ENCODE measurements at regions not wholly inside any gene's neighbourhood (a gene's known extent, or its start where the extent isn't known, plus 50 kb on each side); places are given as distances from the start of the nearest gene placed in this dataset.

GRCh38 chr4:22947851-22948250 lies 255.1 kb downstream of the GBA3 start:
- Histone ChIP-seq H3K4me2 (ENCODE audit: low read depth, low read length, poor library complexity, severe bottlenecking) (no peak overlapping the region), H2AFZ (ENCODE audit: low read length) (no peak overlapping the region), H3K9me2 (replicated peaks; ENCODE audit: insufficient read depth, low read length) (no peaks in the 10 kb centered on the region), H3K36me3 (ENCODE audit: insufficient read depth, low read length) (no peaks in the 10 kb centered on the region), H4K20me1 (ENCODE audit: insufficient read depth, low read depth, low read length) (no peaks in the 10 kb centered on the region), H3K9ac (ENCODE audit: low read length) (no peak overlapping the region), H3K27ac (ENCODE audit: low read length) (no peak overlapping the region), H3K4me1 (ENCODE audit: low read length) (no peaks in the 10 kb centered on the region), H3K4me3 (ENCODE audit: low read length) (no peak overlapping the region), H3K79me2 (ENCODE audit: low read length) (no peaks in the 10 kb centered on the region), H3K27me3 (ENCODE audit: low read length) (no peaks in the 10 kb centered on the region), H3K9me3 (ENCODE audit: low read length) (no peaks in the 10 kb centered on the region)
- DNase-seq: no peak

GRCh38 chr4:22942920-22943559 lies 250.3 kb downstream of the GBA3 start:
- Histone ChIP-seq H3K4me1 (ENCODE audit: low read length) (no peaks in the 10 kb centered on the region), H3K9me2 (replicated peaks; ENCODE audit: insufficient read depth, low read length) (0 out of 2 replicates have a peak, but pooled peaks cover 7% of the 10 kb centered on the region), H4K20me1 (ENCODE audit: insufficient read depth, low read depth, low read length) (no peaks in the 10 kb centered on the region), H3K4me2 (ENCODE audit: low read depth, low read length, poor library complexity, severe bottlenecking) (no peak overlapping the region), H3K9ac (ENCODE audit: low read length) (no peak overlapping the region), H3K27ac (ENCODE audit: low read length) (no peak overlapping the region), H3K27me3 (ENCODE audit: low read length) (no peaks in the 10 kb centered on the region), H2AFZ (ENCODE audit: low read length) (no peak overlapping the region), H3K79me2 (ENCODE audit: low read length) (no peaks in the 10 kb centered on the region), H3K4me3 (ENCODE audit: low read length) (no peak overlapping the region), H3K9me3 (ENCODE audit: low read length) (no peaks in the 10 kb centered on the region), H3K36me3 (ENCODE audit: insufficient read depth, low read length) (no peaks in the 10 kb centered on the region)
- no peak for DNase-seq

- Histone ChIP-seq H3K27ac (ENCODE audit: low read length) (no peak overlapping the region), H3K9ac (ENCODE audit: low read length) (no peak overlapping the region), H3K27me3 (ENCODE audit: low read length) (no peaks in the 10 kb centered on the region)
Measured at GRCh38 chr4:22941688-22942375, 249.1 kb downstream of the GBA3 start.

GRCh38 chr4:22932326-22932725 lies 239.6 kb downstream of the GBA3 start:
- no peaks in the 10 kb centered on the region for H3K9me2 ChIP-seq (replicated peaks; ENCODE audit: insufficient read depth, low read length)
- H3K27ac ChIP-seq (ENCODE audit: low read length): no peak overlapping the region

More at GRCh38 chr4:22941688-22942375, 249.1 kb downstream of the GBA3 start:
- no peak for DNase-seq
- H3K4me3 ChIP-seq (ENCODE audit: low read length): no peak overlapping the region
- no peaks in the 10 kb centered on the region for H3K36me3 ChIP-seq (ENCODE audit: insufficient read depth, low read length)
- H4K20me1 ChIP-seq (ENCODE audit: insufficient read depth, low read depth, low read length): no peaks in the 10 kb centered on the region
- H3K9me3 ChIP-seq (ENCODE audit: low read length): no peaks in the 10 kb centered on the region
- no peaks in the 10 kb centered on the region for H3K4me1 ChIP-seq (ENCODE audit: low read length)
- H3K4me2 ChIP-seq (ENCODE audit: low read depth, low read length, poor library complexity, severe bottlenecking): no peak overlapping the region
- no peak overlapping the region for H2AFZ ChIP-seq (ENCODE audit: low read length)
- no peaks in the 10 kb centered on the region for H3K79me2 ChIP-seq (ENCODE audit: low read length)
- H3K9me2 ChIP-seq (replicated peaks; ENCODE audit: insufficient read depth, low read length): 0 out of 2 replicates have a peak, but pooled peaks cover 7% of the 10 kb centered on the region

DNA sequence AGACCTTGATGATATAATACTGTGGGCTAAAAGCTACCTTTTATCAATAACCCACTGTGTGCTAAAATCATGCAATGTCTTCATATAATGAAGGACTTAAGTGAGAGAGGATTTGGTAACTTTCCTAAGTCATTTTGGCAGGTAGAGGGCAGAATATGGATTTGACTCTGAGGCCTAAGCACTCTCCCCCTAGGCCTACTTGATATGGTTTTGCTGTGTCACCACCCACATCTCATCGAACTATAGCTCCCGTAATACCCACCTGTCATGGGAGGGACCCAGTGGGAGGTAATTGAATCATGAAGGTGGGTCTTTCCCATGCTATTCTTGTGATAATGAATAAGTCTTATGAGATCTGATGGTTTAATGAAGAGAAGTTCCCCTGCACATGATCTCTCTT lies 229.7 kb downstream of the GBA3 start:
- no peaks in the 10 kb centered on the region for H3K9me2 ChIP-seq (replicated peaks; ENCODE audit: insufficient read depth, low read length)

More at GRCh38 chr4:22932326-22932725, 239.6 kb downstream of the GBA3 start:
- H3K79me2 ChIP-seq (ENCODE audit: low read length): no peaks in the 10 kb centered on the region
- no peak overlapping the region for H3K4me2 ChIP-seq (ENCODE audit: low read depth, low read length, poor library complexity, severe bottlenecking)
- H3K9me3 ChIP-seq (ENCODE audit: low read length): no peaks in the 10 kb centered on the region
- no peaks in the 10 kb centered on the region for H3K4me1 ChIP-seq (ENCODE audit: low read length)
- DNase-seq: no peak
- no peaks in the 10 kb centered on the region for H3K36me3 ChIP-seq (ENCODE audit: insufficient read depth, low read length)
- no peak overlapping the region for H3K9ac ChIP-seq (ENCODE audit: low read length)
- H3K4me3 ChIP-seq (ENCODE audit: low read length): no peak overlapping the region
- H4K20me1 ChIP-seq (ENCODE audit: insufficient read depth, low read depth, low read length): no peaks in the 10 kb centered on the region
- no peaks in the 10 kb centered on the region for H3K27me3 ChIP-seq (ENCODE audit: low read length)
- H2AFZ ChIP-seq (ENCODE audit: low read length): no peak overlapping the region

DNA sequence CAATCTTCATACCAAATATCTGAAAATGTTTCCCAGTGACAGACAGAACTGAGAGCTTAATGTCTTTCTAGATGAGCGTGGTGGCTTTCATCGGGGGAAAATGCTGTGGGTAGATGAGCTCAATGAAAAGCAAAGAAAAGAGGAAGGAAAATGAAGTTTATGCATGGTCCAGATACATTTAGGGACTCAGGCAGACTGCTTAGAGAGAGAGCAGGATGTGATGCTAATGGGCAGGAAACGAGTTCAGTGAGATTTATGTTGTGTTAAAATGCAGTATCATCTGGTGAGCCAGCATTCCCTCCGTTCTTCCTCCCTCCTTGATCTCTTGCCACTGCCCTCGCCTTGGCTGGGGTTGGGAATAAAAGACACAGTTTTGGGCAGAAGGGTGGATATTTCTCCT lies 229.2 kb downstream of the GBA3 start:
- no peaks in the 10 kb centered on the region for H3K9me3 ChIP-seq (ENCODE audit: low read length)
- H3K27ac ChIP-seq (ENCODE audit: low read length): no peak overlapping the region
- H3K4me3 ChIP-seq (ENCODE audit: low read length): no peak overlapping the region
- H3K4me2 ChIP-seq (ENCODE audit: low read depth, low read length, poor library complexity, severe bottlenecking): no peak overlapping the region
- no peaks in the 10 kb centered on the region for H3K36me3 ChIP-seq (ENCODE audit: insufficient read depth, low read length)
- H4K20me1 ChIP-seq (ENCODE audit: insufficient read depth, low read depth, low read length): no peaks in the 10 kb centered on the region
- H3K27me3 ChIP-seq (ENCODE audit: low read length): no peaks in the 10 kb centered on the region
- H3K9me2 ChIP-seq (replicated peaks; ENCODE audit: insufficient read depth, low read length): no peaks in the 10 kb centered on the region
- no peak for DNase-seq
- H3K4me1 ChIP-seq (ENCODE audit: low read length): no peaks in the 10 kb centered on the region
- H3K79me2 ChIP-seq (ENCODE audit: low read length): no peaks in the 10 kb centered on the region
- no peak overlapping the region for H3K9ac ChIP-seq (ENCODE audit: low read length)
- no peak overlapping the region for H2AFZ ChIP-seq (ENCODE audit: low read length)

More for the DNA sequence above, 229.7 kb downstream of the GBA3 start:
- DNase-seq: no peak
- Histone ChIP-seq H3K9me3 (ENCODE audit: low read length) (no peaks in the 10 kb centered on the region), H3K4me2 (ENCODE audit: low read depth, low read length, poor library complexity, severe bottlenecking) (no peak overlapping the region), H3K27ac (ENCODE audit: low read length) (no peak overlapping the region), H3K36me3 (ENCODE audit: insufficient read depth, low read length) (no peaks in the 10 kb centered on the region), H3K4me3 (ENCODE audit: low read length) (no peak overlapping the region), H3K4me1 (ENCODE audit: low read length) (no peaks in the 10 kb centered on the region), H3K9ac (ENCODE audit: low read length) (no peak overlapping the region), H4K20me1 (ENCODE audit: insufficient read depth, low read depth, low read length) (no peaks in the 10 kb centered on the region), H2AFZ (ENCODE audit: low read length) (no peak overlapping the region), H3K27me3 (ENCODE audit: low read length) (no peaks in the 10 kb centered on the region), H3K79me2 (ENCODE audit: low read length) (no peaks in the 10 kb centered on the region)

GRCh38 chr4:22911285-22911684 lies 218.5 kb downstream of the GBA3 start:
- no peak overlapping the region for H3K9ac ChIP-seq (ENCODE audit: low read length)
- H3K4me2 ChIP-seq (ENCODE audit: low read depth, low read length, poor library complexity, severe bottlenecking): no peak overlapping the region
- H3K9me2 ChIP-seq (replicated peaks; ENCODE audit: insufficient read depth, low read length): 0 out of 2 replicates have a peak, but pooled peaks cover 3% of the 10 kb centered on the region
- H3K79me2 ChIP-seq (ENCODE audit: low read length): no peaks in the 10 kb centered on the region
- no peak for DNase-seq
- no peaks in the 10 kb centered on the region for H3K27me3 ChIP-seq (ENCODE audit: low read length)
- H2AFZ ChIP-seq (ENCODE audit: low read length): no peak overlapping the region
- H3K9me3 ChIP-seq (ENCODE audit: low read length): no peaks in the 10 kb centered on the region
- no peak overlapping the region for H3K4me3 ChIP-seq (ENCODE audit: low read length)
- no peak overlapping the region for H3K27ac ChIP-seq (ENCODE audit: low read length)
- no peaks in the 10 kb centered on the region for H3K36me3 ChIP-seq (ENCODE audit: insufficient read depth, low read length)
- H3K4me1 ChIP-seq (ENCODE audit: low read length): no peaks in the 10 kb centered on the region
- no peaks in the 10 kb centered on the region for H4K20me1 ChIP-seq (ENCODE audit: insufficient read depth, low read depth, low read length)

GRCh38 chr4:22910200-22910599 lies 217.5 kb downstream of the GBA3 start:
- Histone ChIP-seq H3K27ac (ENCODE audit: low read length) (no peak overlapping the region), H3K9ac (ENCODE audit: low read length) (no peak overlapping the region), H2AFZ (ENCODE audit: low read length) (no peak overlapping the region), H4K20me1 (ENCODE audit: insufficient read depth, low read depth, low read length) (no peaks in the 10 kb centered on the region), H3K36me3 (ENCODE audit: insufficient read depth, low read length) (no peaks in the 10 kb centered on the region), H3K4me1 (ENCODE audit: low read length) (no peaks in the 10 kb centered on the region), H3K4me3 (ENCODE audit: low read length) (no peak overlapping the region), H3K79me2 (ENCODE audit: low read length) (no peaks in the 10 kb centered on the region), H3K27me3 (ENCODE audit: low read length) (no peaks in the 10 kb centered on the region), H3K9me2 (replicated peaks; ENCODE audit: insufficient read depth, low read length) (0 out of 2 replicates have a peak, but pooled peaks cover 3% of the 10 kb centered on the region), H3K4me2 (ENCODE audit: low read depth, low read length, poor library complexity, severe bottlenecking) (no peak overlapping the region), H3K9me3 (ENCODE audit: low read length) (no peaks in the 10 kb centered on the region)
- no peak for DNase-seq
